HG03378 (cell line): ENCODE measurements at regions not wholly inside any gene's neighbourhood (a gene's known extent, or its start where the extent isn't known, plus 50 kb on each side); places are given as distances from the start of the nearest gene placed in this dataset.
A peak's percentile ranks its signal among the peaks of the same experiment; 100 is the strongest.

Experiments used
- ATAC-seq: cut with Tn5 transposase; IDR thresholded peaks from one replicate; pipeline ENCODE4 v1.9.1; 2021; ENCODE audit warnings: mild to moderate bottlenecking, moderate library complexity; ENCODE audit not compliant: unreplicated experiment

GRCh38 chr9:550333-550732 is 291.2 kb upstream of the DMRT1 start:
- ATAC-seq, result no peak

GRCh38 chr9:551986-552929 is 289.2 kb upstream of the DMRT1 start:
- ATAC-seq, result no peak

- ATAC-seq, result no peak
Measured at GRCh38 chr9:555493-555892, 286.0 kb upstream of the DMRT1 start.

- ATAC-seq, result no peak
Measured at GRCh38 chr9:556199-556598, 285.3 kb upstream of the DMRT1 start.

GRCh38 chr9:556675-557074 is 284.8 kb upstream of the DMRT1 start:
- ATAC-seq, result no peak

GRCh38 chr9:557601-558201 is 283.8 kb upstream of the DMRT1 start:
- ATAC-seq, result no peak

- no peak for ATAC-seq
Measured at GRCh38 chr9:561427-561826, 280.1 kb upstream of the DMRT1 start.

- ATAC-seq, result no peak
Measured at GRCh38 chr9:563200-563599, 278.3 kb upstream of the DMRT1 start.

- no peak for ATAC-seq
Measured at GRCh38 chr9:565528-565927, 276.0 kb upstream of the DMRT1 start.

GRCh38 chr9:567128-567746 is 274.3 kb upstream of the DMRT1 start:
- peak; percentile 98 for ATAC-seq

- no peak for ATAC-seq
Measured at GRCh38 chr9:567747-568305, 273.7 kb upstream of the DMRT1 start.

- no peak for ATAC-seq
Measured at GRCh38 chr9:569296-569695, 272.2 kb upstream of the DMRT1 start.

GRCh38 chr9:570187-570586 is 271.3 kb upstream of the DMRT1 start:
- no peak for ATAC-seq

GRCh38 chr9:571066-571465 is 270.4 kb upstream of the DMRT1 start:
- no peak for ATAC-seq

- ATAC-seq, result no peak
Measured at GRCh38 chr9:571741-572140, 269.8 kb upstream of the DMRT1 start.

- no peak for ATAC-seq
Measured at GRCh38 chr9:573691-574410, 267.6 kb upstream of the DMRT1 start.

- ATAC-seq, result no peak
Measured at GRCh38 chr9:575139-575538, 266.4 kb upstream of the DMRT1 start.

GRCh38 chr9:580652-581342 is 260.7 kb upstream of the DMRT1 start:
- no peak for ATAC-seq

GRCh38 chr9:581673-582497 is 259.6 kb upstream of the DMRT1 start:
- ATAC-seq, result no peak

GRCh38 chr9:582775-583174 is 258.7 kb upstream of the DMRT1 start:
- ATAC-seq, result no peak
